NCI-H2196 (cell line): ENCODE measurements at regions not wholly inside any gene's neighbourhood (a gene's known extent, or its start where the extent isn't known, plus 50 kb on each side); places are given as distances from the start of the nearest gene placed in this dataset.
A peak's percentile ranks its signal among the peaks of the same experiment; 100 is the strongest.

ENCODE experiments used
- DNase-seq: peaks from one replicate; lab custom pipeline; 2025; ENCODE audit not compliant: unreplicated experiment; lab: John Stamatoyannopoulos, UW

- DNase-seq: no peak
Observed at GRCh38 chr2:128735296-128735960, 416.8 kb upstream of the HS6ST1 start.

GRCh38 chr2:128736046-128736688, 417.5 kb upstream of the HS6ST1 start:
- DNase-seq: no peak

GRCh38 chr2:128736689-128737545, 418.2 kb upstream of the HS6ST1 start:
- peak; percentile 67 for DNase-seq

- no peak for DNase-seq
Observed at GRCh38 chr2:128737546-128737826, 418.8 kb upstream of the HS6ST1 start.

- no peak for DNase-seq
Observed at GRCh38 chr2:128738446-128739110, 419.9 kb upstream of the HS6ST1 start.

- no peak for DNase-seq
Observed at GRCh38 chr2:128742467-128742866, 423.8 kb upstream of the HS6ST1 start.

- DNase-seq: no peak
Observed at GRCh38 chr2:128745946-128746345, 427.3 kb upstream of the HS6ST1 start.

- no peak for DNase-seq
Observed at GRCh38 chr2:128746356-128746755, 427.7 kb upstream of the HS6ST1 start.

GRCh38 chr2:128748336-128748735, 429.7 kb upstream of the HS6ST1 start:
- no peak for DNase-seq

- no peak for DNase-seq
Observed at GRCh38 chr2:128748835-128749605, 430.4 kb upstream of the HS6ST1 start.

GRCh38 chr2:128750328-128751165, 431.9 kb upstream of the HS6ST1 start:
- DNase-seq: no peak

- DNase-seq: no peak
Observed at GRCh38 chr2:128751746-128752145, 433.1 kb upstream of the HS6ST1 start.

GRCh38 chr2:128752691-128753263, 434.1 kb upstream of the HS6ST1 start:
- no peak for DNase-seq

GRCh38 chr2:128753321-128753720, 434.7 kb upstream of the HS6ST1 start:
- DNase-seq: no peak

- DNase-seq: no peak
Observed at GRCh38 chr2:128753800-128754199, 435.1 kb upstream of the HS6ST1 start.

- no peak for DNase-seq
Observed at GRCh38 chr2:128754246-128754724, 435.6 kb upstream of the HS6ST1 start.

- DNase-seq: no peak
Observed at GRCh38 chr2:128755695-128756364, 437.2 kb upstream of the HS6ST1 start.

- DNase-seq: no peak
Observed at GRCh38 chr2:128756365-128756717, 437.7 kb upstream of the HS6ST1 start.

GRCh38 chr2:128765811-128766210, 447.1 kb upstream of the HS6ST1 start:
- no peak for DNase-seq
